ENCODE measurements at regions not wholly inside any gene's neighbourhood (a gene's known extent, or its start where the extent isn't known, plus 50 kb on each side); places are given as distances from the start of the nearest gene placed in this dataset.
"Not testable (repeated sequence)": the region's sequence is repeated elsewhere in the genome, so short reads cannot be mapped to it uniquely, and the experiment has no call there.

- CTCF ChIA-PET, result no interaction called here
- H3K27me3 ChIP-seq (ENCODE audit: control insufficient read depth, insufficient read depth, low read length), result no peaks in the 10 kb centered on the region
- TF ChIP-seq CTCF (IDR thresholded peaks at IDR 0.05; ENCODE audit: insufficient read depth, low read depth, low read length), result no peak
- POLR2A ChIA-PET, result no interaction called here
- H3K36me3 ChIP-seq (ENCODE audit: control insufficient read depth, insufficient read depth, low read length), result no peaks in the 10 kb centered on the region
- H3K4me3 ChIP-seq (ENCODE audit: low read depth, low read length), result no peak overlapping the region
- DNase-seq (ENCODE audit: low read depth), result no peak
These were observed 251.6 kb downstream of the KLF5 start for GRCh38 chr13:73310366-73310765.

GRCh38 chr13:73307481-73307880 is 248.7 kb downstream of the KLF5 start:
- no peak for TF ChIP-seq CTCF (IDR thresholded peaks at IDR 0.05; ENCODE audit: insufficient read depth, low read depth, low read length)
- Histone ChIP-seq H3K27me3 (ENCODE audit: control insufficient read depth, insufficient read depth, low read length) (no peaks in the 10 kb centered on the region), H3K36me3 (ENCODE audit: control insufficient read depth, insufficient read depth, low read length) (no peaks in the 10 kb centered on the region), H3K4me3 (ENCODE audit: low read depth, low read length) (no peak overlapping the region)
- ChIA-PET CTCF (no interaction called here), POLR2A (no interaction called here)
- DNase-seq (ENCODE audit: low read depth), result peak; percentile 25

- Histone ChIP-seq H3K36me3 (ENCODE audit: control insufficient read depth, insufficient read depth, low read length) (no peaks in the 10 kb centered on the region), H3K4me3 (ENCODE audit: low read depth, low read length) (no peak overlapping the region), H3K27me3 (ENCODE audit: control insufficient read depth, insufficient read depth, low read length) (no peaks in the 10 kb centered on the region)
- no peak for TF ChIP-seq CTCF (IDR thresholded peaks at IDR 0.05; ENCODE audit: insufficient read depth, low read depth, low read length)
- DNase-seq (ENCODE audit: low read depth), result no peak
- CTCF ChIA-PET, result interaction anchor here (1.0 to 1.7 kb wide), 4 partner anchors 13 to 19 kb away, joined by 3 to 6 read pairs (median 4); no protein-coding TSS in a partner anchor
- POLR2A ChIA-PET, result no interaction called here
These were observed 247.9 kb downstream of the KLF5 start for GRCh38 chr13:73306688-73307087.

- DNase-seq (ENCODE audit: low read depth), result no peak
- ChIA-PET CTCF (no interaction called here), POLR2A (no interaction called here)
These were observed 245.6 kb downstream of the KLF5 start for GRCh38 chr13:73304442-73304841.

GRCh38 chr13:73303851-73304250 is 245.0 kb downstream of the KLF5 start:
- Histone ChIP-seq H3K36me3 (ENCODE audit: control insufficient read depth, insufficient read depth, low read length) (no peaks in the 10 kb centered on the region), H3K27me3 (ENCODE audit: control insufficient read depth, insufficient read depth, low read length) (no peaks in the 10 kb centered on the region), H3K4me3 (ENCODE audit: low read depth, low read length) (no peak overlapping the region)
- peak; percentile 9 for DNase-seq (ENCODE audit: low read depth)
- POLR2A ChIA-PET, result interaction anchor here (0.7 kb wide), 1 partner anchor 34 kb away, joined by 5 read pairs; no protein-coding TSS in a partner anchor
- TF ChIP-seq CTCF (IDR thresholded peaks at IDR 0.05; ENCODE audit: insufficient read depth, low read depth, low read length), result no peak
- CTCF ChIA-PET, result interaction anchor here (1.2 kb wide), 1 partner anchor 114 kb away, joined by 3 read pairs; no protein-coding TSS in a partner anchor

More at GRCh38 chr13:73304442-73304841, 245.6 kb downstream of the KLF5 start:
- no peaks in the 10 kb centered on the region for H3K27me3 ChIP-seq (ENCODE audit: control insufficient read depth, insufficient read depth, low read length)
- no peaks in the 10 kb centered on the region for H3K36me3 ChIP-seq (ENCODE audit: control insufficient read depth, insufficient read depth, low read length)
- no peak for TF ChIP-seq CTCF (IDR thresholded peaks at IDR 0.05; ENCODE audit: insufficient read depth, low read depth, low read length)
- no peak overlapping the region for H3K4me3 ChIP-seq (ENCODE audit: low read depth, low read length)

GRCh38 chr13:73301622-73302021 is 242.8 kb downstream of the KLF5 start:
- POLR2A ChIA-PET; H3K4me3 ChIP-seq (ENCODE audit: low read depth, low read length); CTCF ChIA-PET; DNase-seq (ENCODE audit: low read depth); H3K27me3 ChIP-seq (ENCODE audit: control insufficient read depth, insufficient read depth, low read length); H3K36me3 ChIP-seq (ENCODE audit: control insufficient read depth, insufficient read depth, low read length): not testable (repeated sequence)
